NCI-H2196 treated with DMSO at 0.1 percent for 48 hours (cell line): ENCODE measurements at regions not wholly inside any gene's neighbourhood (a gene's known extent, or its start where the extent isn't known, plus 50 kb on each side); places are given as distances from the start of the nearest gene placed in this dataset.
"Not testable (repeated sequence)": the region's sequence is repeated elsewhere in the genome, so short reads cannot be mapped to it uniquely, and the experiment has no call there.

Experiments
- DNase-seq: peaks from one replicate; lab custom pipeline; 2025; ENCODE audit not compliant: unreplicated experiment; lab: John Stamatoyannopoulos, UW

DNA sequence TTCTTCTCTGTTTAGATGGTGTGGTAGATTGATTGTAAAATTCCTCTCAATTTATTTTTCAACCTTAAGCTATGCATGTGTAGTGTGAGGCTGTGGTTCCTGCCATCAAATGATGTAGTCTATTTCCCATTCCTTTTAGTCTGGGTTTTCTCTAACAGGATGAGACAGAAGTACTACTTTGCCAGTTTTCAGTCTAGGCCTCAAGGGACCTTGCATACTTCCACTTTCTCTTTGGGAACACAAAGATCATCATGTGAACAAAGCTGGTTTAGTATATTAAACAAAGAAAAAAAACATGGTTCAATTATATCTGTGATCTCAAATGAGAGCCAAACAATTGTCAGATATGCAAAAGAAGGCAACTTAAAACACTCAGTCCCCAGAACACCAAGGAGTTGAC lies 1284.0 kb downstream of the RAPGEF2 start:
- DNase-seq: no peak

DNA sequence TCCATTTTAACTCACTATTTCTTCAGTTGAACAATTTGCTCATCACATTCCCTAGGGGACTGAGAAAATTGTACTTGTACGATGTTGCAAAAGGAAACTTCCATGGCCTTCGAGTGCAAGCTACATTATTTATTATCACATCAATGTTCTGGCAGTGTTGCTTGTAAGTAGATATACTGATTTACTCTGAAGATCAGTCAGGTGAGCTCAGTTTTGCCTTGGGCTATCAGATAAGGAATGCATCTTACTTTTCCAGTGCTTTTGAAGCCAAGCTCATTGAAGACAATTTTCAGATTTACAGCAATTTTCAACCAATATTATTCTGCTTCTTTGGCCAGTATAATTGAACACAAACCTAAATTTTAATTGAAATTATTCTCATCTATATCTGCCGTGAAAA lies 1296.9 kb downstream of the RAPGEF2 start:
- DNase-seq: no peak

DNA sequence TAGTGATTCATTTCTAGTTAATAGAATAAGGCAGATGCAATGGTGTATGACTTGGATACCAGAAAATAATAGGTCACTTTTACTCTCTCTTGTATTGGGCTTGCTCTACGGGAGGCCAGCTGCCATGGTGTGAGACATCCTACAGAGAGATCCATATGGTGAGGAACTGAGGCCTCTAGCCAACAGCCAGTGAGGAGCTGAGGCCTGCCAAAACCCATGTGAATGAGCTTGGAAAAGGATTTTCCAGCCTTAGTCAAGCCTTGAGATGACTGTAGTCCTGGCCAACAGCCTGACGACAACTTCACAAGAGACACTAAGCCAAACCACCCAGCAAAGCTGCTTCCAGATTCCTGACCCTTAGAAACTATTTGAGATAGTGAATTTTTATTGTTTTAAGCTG lies 1300.2 kb downstream of the RAPGEF2 start:
- DNase-seq: no peak

DNA sequence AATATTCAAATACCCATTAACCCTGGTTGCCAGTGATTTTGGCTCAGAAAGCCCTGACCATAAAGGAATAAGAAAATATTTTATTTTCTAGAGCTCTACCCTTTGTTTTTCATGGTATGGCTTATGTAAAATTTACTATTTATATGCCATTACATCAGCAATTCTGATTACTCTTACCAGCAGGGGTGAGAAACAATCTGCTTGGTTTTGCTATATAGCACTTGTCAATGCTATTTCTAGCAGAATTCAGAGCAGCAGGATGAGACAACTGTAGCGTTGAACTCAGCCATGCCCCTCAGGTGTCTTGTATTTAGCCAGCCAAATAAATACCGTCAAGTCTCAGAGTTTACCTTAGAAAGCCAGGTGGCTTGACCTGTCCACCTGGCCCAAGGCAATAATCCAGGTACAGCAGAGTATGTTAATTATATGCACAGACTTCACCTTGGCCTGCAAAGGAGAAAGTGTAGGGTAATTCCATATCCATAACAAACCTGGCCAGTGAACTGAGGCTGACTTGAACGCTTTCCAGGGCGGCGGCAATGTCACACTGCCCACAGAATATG lies 1303.5 kb downstream of the RAPGEF2 start:
- no peak for DNase-seq

DNA sequence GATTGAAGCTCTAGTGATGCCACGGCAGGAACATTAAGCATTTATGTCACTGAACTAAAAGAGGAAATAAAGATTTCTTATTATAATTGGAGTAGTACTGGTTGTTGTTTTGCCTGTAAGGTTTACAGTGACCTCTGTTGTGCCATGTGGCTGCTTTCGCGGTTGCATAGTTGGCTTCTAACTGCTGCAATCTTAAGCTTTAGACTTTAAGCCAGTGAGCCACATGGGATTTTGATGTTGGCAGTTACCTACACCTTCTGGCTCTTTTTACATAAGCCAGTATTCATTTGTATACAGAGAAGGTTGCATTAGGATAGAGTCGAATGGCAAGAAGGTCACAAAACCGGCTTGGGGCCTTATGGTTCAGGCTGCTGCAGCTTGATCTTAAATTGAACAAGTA lies 1311.6 kb downstream of the RAPGEF2 start:
- DNase-seq: no peak

DNA sequence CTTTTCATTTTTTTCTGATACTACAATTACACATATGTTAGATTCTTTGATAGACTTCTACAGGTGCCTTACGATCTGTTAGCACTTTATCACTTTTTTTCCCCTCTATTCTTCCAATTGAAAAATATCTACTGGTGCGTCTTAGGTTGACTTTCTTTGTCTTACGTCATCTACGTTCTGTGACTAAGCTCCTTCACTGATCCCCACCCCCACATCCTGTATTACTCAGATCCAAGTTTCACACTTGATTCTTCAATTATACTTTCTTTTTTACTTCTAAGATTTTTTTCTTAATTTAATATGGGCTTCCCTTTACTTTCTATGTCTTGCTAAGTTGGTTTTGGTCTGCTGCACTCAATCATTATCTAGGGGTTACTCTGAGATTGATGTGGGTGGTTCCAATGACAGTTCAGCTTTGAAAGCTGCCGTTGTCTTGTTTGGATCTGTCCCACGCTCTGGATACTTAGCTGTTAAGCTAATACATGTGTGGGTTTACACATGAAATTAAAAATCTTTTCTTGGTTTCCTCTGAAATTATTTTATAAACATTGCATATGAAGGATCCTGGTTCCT lies 1321.1 kb downstream of the RAPGEF2 start:
- DNase-seq: no peak

DNA sequence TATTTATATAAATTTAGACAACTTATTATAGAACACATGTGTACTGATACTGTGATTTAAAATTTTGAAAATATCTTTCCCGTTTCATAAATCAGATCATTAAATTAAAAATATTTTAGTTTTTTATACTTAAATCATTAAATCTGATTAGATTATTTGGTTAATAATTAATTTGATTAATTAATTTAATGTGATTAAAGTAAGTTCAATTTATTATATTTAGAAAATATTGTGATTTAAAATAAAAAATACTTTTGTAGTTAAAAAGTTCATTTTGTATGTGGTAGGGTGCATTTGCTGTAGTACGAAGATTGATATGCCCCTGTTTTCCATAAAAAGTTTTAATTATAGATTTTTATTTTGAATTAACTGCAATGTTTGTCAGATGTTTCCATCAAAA lies 1323.4 kb downstream of the RAPGEF2 start:
- DNase-seq: no peak

DNA sequence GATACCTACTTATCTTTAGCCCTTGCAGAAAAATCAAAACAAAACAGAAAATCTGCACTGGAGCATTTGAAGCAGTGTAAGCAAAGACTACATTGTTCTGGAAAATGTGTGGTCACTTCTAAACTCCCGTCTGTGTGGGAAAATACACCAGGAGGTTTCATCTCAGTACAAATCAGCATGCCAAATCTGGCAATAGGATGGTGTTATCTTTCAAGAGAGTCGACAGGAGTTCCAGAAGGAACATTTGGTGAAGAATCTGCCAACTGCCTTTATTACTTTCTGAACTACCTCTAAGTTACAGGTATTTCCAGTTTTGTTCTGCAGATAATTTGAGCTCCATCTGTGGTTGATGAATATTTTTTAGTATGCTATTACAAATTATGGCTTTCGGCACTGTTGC lies 1348.0 kb downstream of the RAPGEF2 start:
- DNase-seq: no peak

DNA sequence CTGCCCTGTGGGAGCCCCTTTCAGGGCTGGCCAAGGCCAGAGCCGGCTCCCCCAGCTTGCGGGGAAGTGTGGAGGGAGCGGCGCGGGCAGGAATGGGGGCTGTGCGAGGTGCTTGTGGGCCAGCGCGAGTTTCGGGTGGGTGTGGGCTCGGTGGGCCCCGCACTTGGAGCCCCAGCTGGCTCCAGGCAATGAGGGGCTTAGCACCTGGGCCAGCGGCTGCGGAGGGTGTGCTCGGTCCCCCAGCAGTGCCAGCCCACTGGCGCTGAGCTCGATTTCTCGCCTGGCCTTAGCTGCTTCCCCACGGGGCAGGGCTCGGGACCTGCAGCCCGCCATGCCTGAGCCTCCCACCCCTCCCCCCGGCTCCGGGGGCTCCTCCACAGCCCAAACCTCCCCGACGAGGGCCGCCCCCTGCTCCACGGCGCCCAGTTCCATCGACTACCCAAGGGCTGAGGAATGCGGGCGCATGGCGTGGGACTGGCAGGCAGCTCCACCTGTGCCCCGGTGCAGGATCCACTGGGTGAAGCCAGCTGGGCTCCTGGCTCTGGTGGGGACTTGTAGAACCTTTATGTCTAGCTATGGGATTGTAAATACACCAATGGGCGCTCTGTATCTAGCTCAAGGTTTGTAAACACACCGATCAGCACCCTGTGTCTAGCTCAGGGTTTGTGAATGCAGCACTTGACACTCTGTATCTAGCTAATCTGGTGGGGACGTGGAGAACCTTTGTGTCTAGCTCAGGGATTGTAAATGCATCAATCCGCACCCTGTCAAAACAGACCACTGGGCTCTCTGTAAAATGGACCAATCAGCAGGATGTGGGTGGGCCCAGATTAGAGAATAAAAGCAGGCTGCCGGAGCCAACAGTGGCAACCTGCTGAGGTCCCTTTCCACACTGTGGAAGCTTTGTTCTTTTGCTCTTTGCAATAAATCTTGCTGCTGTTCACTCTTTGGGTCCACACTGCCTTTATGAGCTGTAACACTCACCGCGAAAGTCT lies 1379.1 kb downstream of the RAPGEF2 start:
- DNase-seq: not testable (repeated sequence)

DNA sequence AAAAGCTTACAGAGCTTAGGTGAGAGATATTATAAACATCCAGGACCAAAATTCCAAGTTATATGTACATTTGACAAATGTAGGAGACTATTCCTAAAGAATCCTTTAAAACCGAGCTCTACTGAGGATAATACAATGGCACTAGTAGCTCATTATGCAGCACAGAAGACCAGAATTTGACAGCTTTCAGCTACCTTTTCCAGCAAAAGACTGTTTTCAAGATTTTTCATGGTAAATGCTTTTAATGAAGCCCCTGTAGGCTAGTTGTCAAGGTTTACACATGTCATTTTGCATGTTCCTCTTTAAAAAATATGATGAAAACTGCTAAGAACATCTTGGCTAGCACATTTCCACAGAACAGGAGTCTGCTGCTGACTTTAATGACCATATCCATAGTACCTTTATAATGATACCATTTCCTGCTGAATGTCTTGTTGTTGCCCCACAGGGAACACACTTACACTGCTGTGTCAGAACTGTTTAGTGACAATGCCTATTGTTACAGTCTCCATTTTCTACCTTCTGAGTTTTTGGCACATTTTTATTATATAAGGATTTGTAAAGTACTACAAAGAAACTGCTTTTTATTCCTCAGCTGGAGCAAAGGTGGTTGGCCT lies 1382.3 kb downstream of the RAPGEF2 start:
- no peak for DNase-seq

DNA sequence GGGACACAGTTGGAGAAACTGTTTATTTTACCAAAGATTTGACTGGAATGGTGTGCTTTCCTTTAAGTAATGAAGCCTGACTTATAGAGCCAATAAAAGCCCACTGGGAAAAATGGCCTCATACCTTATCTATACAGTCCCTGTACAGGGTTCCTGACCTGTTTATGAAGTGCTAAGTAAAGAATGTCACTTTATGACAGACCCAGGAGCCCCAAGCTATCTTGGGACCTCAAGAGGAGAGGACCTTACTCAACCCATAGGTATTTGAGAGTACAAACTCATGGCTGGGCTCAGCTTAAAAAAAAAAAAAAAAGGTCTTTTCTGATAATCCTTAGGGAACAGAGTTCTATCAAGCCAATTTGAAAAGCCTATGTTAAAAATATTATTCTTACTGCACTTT lies 1389.3 kb downstream of the RAPGEF2 start:
- no peak for DNase-seq

DNA sequence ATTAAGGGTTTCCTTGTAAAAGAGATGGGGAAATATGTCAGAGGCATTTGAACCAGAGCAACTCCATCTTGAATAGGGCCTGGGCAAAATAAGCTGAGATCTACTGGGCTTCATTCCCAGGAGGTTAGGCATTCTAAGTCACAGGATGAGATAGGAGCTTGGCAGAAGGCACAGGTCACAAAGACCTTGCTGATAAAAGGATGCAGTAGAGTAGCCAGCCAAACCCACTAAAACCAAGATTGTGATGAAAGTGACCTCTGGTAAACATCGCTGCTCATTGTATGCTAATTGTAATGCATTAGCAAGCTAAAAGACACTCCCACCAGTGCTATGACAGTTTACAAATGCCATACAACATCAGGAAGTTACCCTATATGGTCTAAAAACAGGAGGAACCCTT lies 1390.3 kb downstream of the RAPGEF2 start:
- no peak for DNase-seq

DNA sequence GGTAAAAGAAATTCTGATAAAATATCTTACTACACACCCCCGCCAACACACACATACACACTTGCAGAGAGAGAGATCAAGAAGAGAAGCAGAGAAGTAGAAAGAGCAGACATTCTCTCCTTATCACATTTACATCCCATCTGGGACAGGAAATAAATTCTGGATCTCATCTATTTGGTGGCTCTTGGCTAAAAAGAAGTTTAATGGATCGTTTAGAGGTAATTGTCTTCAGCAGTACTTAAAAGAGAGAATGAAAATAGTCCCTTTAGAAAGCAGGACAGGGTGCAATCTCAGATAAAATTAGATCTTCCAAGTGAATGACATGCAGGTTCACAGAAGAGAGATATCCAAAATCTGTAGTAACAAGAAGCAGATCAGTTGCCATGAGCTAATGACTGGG lies 1392.5 kb downstream of the RAPGEF2 start:
- no peak for DNase-seq

DNA sequence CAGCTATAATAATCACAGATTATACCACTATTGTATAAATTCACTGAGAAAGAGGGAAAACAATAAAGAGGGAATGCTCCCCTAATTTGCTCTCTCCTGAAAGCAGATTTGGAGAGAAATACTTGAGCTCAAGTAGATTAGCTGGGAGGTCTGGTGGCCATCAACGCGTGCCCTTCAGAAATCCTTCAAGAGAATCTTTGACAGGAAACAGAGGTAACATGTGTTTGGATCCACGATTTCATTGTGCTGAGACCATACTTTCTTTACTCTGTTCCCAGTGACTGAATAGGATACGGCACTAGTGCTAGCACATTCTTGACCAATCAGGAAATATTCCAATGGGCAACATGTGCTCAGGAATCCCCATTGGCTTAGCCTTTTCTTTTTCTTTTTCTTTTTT lies 1395.3 kb downstream of the RAPGEF2 start:
- no peak for DNase-seq

DNA sequence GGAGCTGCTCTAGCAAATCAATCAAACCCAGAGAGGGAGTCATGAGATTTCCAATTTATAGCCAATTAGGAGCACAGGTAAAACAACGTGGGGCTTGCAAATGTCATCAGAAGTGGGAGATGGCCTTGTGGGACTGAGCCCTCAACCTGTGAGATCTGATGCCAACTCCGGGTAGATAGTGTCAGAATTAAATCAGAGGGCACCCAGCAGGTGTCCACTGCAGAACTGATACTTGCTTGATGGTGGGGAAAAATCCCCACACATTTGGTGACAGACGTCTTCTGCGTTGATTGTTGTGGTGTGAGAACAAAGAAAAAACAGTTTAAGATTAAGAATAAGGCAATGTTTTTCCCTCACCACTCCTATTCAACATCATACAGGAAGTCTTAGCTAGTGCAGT lies 1402.8 kb downstream of the RAPGEF2 start:
- DNase-seq: no peak

DNA sequence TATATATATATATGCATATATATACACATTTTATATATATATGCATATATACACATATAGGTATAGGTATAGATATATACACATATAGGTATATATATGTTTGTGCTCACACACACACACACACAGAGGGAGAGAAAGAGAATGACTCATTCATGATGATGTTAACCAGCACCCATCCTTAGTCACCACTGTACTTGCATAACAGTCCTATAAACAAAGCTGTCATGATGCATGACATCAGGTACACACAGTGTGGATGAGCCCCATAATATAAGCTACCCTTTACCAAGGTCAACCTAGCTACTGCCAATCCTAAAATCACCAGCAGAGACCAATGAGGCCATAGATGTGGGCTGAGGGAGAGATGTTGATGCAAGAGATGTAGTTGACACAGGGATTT lies 1408.0 kb downstream of the RAPGEF2 start:
- DNase-seq: no peak

DNA sequence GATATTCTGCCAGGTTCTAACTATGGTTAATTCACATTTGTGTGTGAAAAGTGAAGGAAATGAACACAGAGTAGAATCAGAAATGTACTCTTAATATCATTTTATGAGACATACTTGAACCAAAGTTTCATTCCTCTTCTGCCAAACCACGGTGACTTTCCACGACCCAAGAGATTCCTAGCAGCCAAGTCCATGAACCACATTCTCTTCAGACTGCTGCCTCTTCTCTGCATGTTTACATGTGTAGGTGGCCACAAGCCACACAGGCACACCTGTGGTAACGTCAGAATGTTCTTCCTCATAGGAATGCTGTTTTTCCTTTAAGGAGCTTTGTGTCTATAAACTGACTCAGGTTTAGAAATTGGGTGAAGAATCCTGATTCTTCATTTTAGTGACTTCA lies 1411.2 kb downstream of the RAPGEF2 start:
- no peak for DNase-seq

DNA sequence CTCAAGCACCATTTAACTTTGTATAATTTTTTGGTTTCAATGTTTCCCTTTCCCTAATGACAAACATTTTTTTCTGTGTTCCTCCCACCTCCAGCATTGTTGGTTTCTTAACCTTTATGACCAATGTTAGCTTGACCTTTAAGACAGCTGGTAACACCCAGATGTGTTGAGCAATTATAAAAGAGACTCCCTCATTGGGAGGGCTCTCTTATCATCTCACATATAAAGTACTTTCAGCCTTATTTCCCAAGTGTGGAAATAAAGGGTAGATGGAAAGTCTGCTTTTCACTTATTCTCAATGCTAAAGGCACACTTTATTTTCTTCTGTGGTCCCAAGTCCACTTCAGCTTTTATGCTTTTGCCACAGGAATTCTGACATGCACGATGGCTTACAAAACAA lies 1420.4 kb downstream of the RAPGEF2 start:
- DNase-seq: no peak

DNA sequence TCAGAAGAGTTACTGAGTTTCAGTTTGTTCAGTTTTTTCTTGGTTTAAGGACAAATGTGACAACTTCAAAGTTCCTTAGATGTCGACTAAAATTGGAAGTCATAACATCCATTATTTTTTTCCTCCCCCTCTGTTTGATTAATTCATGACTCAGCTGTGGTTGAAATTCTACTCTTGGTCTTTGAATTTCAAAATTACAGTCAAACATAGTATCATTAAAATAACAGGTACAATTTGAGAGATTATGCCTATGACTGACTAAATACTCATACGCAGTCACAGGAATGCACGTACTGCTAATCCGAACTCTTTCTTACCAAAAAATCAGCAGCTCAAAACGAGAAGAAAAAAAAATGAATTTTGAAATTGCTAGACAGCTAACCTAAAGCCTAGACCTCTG lies 1434.8 kb downstream of the RAPGEF2 start:
- DNase-seq: no peak

DNA sequence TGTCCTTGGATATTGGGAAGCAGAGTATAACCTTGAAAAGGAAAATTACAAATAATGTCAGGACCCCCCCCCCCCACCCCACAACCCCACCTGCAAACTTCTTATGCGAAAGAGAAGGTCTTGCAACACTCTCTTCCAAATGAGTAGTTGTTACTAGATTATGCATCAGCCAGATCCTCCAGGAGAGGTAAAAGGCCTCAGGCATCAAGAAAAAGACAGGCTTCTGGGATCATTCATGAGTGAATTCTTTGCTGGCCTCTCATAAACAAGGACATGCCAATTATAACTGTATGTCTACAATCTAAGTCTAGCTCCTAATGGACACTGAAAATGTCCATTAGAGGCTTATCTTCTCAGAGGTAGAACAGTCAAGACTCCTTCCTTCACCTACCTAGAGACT lies 1443.3 kb downstream of the RAPGEF2 start:
- DNase-seq: no peak

DNA sequence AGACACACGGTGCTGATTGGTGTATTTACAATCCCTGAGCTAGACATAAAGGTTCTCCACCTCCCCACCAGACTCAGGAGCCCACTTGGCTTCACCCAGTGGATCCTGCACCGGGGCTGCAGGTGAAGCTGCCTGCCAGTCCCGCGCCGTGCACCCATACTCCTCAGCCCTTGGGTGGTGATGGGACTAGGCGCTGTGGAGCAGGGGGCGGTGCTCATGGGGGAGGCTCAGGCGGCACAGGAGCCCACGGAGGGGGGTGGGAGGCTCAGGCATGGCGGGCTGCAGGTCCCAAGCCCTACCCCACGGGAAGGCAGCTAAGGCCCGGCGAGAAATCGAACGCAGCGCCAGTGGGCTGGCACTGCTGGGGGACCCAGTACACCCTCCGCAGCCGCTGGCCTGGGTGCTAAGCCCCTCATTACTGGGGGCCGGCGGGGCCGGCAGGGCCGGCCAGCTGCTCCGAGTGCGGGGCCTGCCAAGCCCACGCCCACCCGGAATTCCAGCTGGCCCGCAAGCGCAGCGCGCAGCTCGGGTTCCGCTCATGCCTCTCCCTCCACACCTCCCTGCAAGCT lies 1447.2 kb downstream of the RAPGEF2 start:
- DNase-seq: not testable (repeated sequence)
